CD4-positive, alpha-beta T cell treated with Interleukin-17A for 1 hour (primary cell): ENCODE measurements at regions not wholly inside any gene's neighbourhood (a gene's known extent, or its start where the extent isn't known, plus 50 kb on each side); places are given as distances from the start of the nearest gene placed in this dataset.

ENCODE experiments used
- DNase-seq: peaks from one replicate; pipeline ENCODE4 v3.0.0-alpha.2; 2020

DNA sequence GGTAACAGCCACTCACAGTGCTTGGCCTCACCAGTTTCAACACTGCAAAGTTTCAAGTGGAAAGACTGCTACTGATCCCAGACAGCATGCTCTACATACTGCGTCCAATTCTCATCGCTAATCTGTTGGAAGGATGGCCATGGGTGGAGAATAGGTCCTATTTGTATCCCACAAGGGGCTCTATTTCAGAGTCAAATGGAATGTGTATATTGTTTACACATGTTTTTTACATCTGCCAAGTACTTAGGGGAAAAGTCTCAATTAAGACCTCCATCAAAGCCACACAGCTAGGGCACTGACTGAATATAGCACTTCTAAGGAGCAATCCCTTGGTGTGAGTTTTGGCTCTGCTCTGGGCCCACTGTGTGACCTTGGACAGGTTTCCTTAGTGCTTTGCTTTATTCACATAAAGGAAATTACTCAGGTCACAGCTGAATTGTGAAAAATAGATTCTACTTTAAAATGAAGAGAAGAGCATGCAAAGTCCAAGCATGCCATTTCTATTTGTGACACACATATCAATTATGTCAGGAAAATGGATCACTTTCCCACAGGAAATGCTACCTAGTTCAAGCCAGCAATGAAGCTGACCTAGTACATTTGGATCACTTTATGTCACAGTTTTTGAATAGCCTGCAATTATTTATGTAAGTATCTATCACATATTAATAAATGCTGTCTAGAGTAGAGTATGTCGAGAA, 112.9 kb upstream of the STK17B start:
- DNase-seq: no peak

- no peak for DNase-seq
These were observed 113.6 kb upstream of the STK17B start for GRCh38 chr2:196284866-196285557.

DNA sequence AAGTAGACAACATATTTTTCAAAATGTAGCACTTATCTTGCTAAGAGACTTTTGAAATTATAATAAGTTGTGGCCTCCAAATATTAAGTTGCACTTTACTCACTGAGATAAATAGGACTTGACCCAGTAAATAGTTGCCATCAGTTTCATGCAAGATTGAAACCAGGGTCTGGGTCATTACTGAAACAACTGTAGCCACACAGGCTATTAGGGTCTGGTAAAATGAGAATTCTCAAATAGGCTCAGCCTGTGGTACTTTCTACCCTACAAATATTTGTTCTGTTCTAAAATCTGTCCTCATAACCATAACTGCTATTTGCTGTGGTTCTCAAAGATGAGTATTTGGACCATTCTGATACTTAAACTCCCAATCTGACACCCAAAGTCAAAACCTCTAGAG, 115.4 kb upstream of the STK17B start:
- no peak for DNase-seq

DNA sequence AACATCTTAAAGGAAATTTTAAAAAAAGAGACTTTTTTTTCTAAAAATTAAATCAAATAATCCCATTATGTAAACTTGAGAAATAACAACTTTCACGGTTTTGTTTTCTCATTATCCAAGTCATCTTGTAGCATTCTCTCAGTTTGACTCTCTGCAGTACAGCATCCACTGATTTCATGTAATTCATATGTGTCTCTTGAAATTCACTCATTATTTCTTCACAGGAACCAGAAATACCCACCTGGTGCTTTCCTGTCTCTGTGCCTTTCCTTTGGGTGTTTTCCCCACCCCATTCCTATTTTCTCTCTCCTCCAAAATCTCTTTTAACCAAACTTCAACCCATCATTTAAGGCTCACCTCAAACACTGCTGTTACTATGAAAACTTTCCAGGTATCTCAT, 116.1 kb upstream of the STK17B start:
- DNase-seq: no peak

GRCh38 chr2:196288006-196288538, 116.7 kb upstream of the STK17B start:
- no peak for DNase-seq

DNA sequence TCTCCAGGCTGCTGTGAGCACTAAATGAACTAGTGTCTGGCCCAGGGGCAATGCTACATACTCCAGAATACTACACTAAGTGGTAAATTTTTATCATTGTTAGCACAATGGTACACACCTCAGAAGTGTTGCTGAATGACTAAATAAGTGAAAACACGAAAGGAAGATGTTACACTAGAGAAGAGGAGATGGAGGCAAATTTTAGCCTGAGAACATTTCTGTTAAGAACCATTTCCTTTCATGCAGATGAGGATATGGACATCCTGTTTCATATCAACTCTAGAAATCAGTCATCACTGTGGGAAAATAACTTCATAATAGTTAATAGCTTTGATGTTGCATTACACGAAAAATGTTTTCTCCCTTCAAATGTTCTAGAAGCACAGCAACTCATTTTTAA, 117.6 kb upstream of the STK17B start:
- DNase-seq: no peak

DNA sequence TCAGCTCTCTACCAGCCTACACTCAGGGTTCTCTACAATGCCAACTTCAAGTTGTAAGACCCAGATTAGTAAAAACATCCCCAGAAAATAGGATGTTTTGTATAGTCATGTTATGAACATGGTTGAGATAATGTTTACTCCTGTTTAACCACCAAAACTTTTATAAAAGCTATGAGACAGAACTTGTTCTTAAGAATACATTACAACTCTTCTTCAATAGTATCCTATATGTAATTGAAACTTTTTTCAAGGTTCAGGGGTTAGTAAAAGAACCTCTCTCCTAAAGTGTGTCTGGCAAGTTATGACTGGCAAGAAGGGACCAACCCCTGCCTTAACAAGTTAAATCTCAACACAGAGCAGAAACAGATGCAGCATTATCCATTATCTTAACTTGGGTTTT, 118.8 kb upstream of the STK17B start:
- DNase-seq: no peak

- no peak for DNase-seq
These were observed 119.2 kb upstream of the STK17B start for GRCh38 chr2:196290569-196290968.

- DNase-seq: no peak
These were observed 120.0 kb upstream of the STK17B start for GRCh38 chr2:196291426-196291825.

- DNase-seq: no peak
These were observed 120.8 kb upstream of the STK17B start for GRCh38 chr2:196291873-196292800.

DNA sequence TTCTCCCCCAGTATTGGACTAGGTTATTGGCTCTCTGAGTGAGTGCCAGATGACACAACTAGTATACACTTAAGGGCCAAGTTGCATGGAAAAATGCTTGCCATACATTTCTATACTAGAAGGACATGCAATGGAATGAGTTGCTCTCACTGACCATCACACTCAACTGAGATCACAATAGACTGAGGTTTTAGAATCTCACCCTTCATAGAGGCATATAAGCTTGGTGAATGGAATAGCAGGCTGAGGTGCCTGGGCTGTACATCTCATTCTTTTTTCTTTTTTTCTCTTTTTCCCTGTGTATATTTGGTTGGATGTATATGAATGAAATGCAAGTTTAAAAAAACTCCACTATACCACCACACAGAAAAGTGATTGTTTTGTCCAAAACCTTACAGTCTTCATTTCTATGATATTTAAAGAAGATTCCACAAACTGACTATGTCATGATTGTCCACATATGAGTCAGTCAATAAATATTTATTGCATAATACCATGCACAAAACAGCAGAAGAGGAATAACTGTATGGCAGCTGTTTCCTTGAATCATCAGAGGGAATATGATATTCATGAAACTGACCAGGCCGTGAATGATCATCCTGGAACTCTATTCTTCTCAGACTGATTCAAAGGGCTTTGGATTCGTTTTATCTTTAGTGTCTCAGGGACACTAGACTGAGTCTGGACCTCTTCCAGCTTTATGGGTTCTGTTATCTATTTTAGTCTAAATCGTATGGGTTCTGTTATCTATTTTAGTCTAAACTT, 122.6 kb upstream of the STK17B start:
- DNase-seq: no peak

GRCh38 chr2:196294516-196294909, 123.1 kb upstream of the STK17B start:
- DNase-seq: no peak

DNA sequence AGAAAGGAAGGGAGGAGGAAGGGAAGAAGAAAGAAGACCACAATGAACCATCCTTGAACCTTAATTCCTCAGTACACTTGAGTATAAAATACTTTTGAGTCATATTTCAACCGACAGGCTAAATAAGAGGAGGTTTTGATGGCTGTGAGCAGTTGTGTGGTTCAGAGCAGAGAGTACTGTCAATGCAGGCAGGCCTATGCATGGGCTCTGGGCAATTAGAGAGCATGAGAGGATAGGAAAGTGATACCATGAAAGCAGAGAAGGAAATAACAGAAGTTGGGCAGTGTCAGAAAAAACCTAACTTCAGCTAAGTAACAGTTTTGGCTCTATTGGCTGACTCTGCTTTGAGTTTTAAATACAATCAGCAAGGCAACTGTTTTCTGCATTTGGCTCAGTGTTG, 123.6 kb upstream of the STK17B start:
- DNase-seq: no peak

DNA sequence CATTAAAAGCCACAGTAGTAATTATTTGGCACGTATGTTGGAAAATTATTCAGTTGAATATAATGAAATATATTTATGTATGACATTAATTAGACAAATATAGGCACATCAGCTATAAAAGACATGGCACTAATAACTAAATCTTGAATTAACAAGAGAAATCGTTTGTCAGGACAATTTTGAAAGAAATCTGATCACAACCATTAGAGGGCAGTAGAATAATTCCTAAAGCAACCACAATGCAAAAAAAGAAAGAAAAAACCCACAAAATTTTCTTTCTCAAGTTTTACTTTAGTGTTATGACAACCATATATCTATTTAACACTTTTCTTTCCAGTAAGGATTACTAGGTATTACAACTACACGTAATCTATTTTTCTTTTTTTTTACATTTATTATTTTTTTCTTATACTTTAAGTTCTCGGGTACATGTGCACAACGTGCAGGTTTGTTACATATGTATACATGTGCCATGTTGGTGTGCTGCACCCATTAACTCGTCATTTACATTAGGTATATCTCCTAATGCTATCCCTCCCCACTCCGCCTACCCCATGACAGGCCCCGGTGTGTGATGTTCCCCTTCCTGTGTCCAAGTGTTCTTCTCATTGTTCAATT, 126.8 kb upstream of the STK17B start:
- peak; percentile 29 for DNase-seq

- DNase-seq: no peak
These were observed 136.5 kb upstream of the STK17B start for GRCh38 chr2:196307775-196308305.

DNA sequence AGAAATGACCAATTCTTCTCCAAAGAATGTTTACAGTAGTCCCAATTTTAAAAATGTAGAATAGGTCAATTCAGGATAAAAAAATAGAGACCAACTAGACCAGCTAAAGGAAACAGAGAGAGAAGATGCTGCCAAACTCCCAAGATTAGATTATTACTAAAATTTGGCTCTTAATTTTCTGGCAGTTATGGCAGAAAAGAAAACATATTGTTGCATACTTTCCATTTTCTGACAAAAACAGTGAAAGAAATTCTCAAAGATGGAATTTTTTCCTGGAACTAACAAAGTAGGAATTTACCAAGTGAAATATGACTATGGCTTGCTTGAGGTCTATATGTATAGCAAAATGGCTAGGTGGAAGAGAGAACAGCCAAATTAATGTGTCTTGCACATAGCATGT, 138.3 kb upstream of the STK17B start:
- DNase-seq: no peak

- DNase-seq: no peak
These were observed 142.8 kb upstream of the STK17B start for GRCh38 chr2:196314157-196314556.

DNA sequence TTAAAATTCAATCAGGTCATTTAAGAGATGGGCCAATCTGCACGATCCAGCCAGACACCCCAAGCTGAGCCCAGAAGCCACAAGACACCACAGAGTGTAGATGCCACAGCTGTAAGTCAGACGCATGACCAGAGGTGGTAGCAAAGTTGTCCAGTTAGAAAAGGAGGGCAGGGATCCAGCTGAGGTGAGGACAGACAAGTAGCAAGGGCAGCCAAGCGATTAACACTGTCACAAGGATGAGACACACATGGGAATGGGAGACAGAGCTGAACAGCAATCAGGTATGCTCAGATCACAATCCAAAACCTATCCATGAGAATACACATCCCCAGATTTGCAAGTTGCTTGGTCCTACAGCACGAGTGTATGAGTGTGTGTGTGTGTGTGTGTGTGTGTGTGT, 143.4 kb upstream of the STK17B start:
- DNase-seq: no peak

DNA sequence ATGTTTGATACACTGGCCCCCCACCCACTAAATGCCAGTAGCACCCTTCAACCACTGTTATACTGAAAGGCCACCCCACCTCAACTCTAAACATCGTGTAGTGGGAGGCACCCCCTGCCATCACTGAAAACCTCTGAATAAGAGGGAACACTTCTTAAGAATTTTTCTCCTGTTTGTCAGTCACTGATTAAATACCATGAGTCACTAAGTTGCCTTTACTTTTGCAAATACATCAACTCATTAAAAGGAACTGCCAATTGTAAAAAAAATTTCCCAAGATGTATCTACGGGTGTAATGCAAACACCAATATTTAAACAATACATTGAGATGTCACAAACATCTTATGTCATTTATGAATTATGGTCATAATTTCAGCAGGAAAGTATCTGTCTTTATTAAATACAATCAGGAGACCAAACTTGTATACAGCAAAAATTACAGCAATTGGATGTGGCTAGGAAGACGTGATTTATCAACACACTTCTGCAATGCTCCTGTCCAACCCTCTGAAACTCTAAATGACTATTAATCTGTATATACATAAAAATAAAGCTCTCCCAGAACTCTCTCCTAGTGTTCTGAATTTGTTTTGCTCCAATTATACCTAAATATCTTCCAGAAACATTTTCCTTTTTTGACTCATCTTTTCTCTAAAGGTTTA, 144.1 kb upstream of the STK17B start:
- no peak for DNase-seq

DNA sequence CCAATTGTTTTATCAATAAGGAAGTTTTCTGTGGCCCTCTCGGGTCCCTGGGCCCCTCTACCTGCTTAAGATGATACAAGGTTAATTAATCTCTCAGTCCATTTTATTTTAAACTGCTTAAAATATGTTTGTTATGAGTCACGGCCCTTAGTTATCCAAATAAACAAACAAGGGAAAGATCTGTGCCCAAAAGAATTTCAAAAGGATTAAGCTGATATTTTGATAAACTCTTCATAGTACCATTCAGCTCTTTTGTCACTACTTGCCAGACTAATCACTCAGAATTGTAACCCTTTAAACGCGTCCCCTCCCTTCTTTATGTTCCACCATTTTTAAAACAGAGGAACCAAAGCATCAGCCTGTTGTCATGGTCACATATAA, 144.7 kb upstream of the STK17B start:
- DNase-seq: no peak
